HEK293 (cell line): ENCODE measurements at regions not wholly inside any gene's neighbourhood (a gene's known extent, or its start where the extent isn't known, plus 50 kb on each side); places are given as distances from the start of the nearest gene placed in this dataset.
A peak's percentile ranks its signal among the peaks of the same experiment; 100 is the strongest.

Experiments used
- CTCF ChIA-PET: fragments of 350-600 bp; formaldehyde crosslinking; extraction: SDS; loops from one replicate; lab custom pipeline; 2021; ENCODE audit warnings: antibody characterized with exemption; lab: Yijun Ruan, JAX
- POLR2A ChIA-PET: fragments of 300-600 bp; formaldehyde crosslinking; extraction: SDS; loops from one replicate; lab custom pipeline; 2020; ENCODE audit warnings: antibody characterized with exemption, inconsistent platforms; lab: Yijun Ruan, JAX
- H3K27ac ChIP-seq: fragments of 200-500 bp; sonication (Bioruptor generic); 2 replicates; pipeline ENCODE4 v1.5.1; 2014; ENCODE audit warnings: low read depth, low read length, control low read depth, inconsistent platforms; ENCODE audit errors: extremely low read depth
- H3K36me3 ChIP-seq, 2 experiments: fragments of 200-500 bp in 1 of 2; sonication (Bioruptor generic) in 1 of 2; 1 replicate in 1 of 2; 2 replicates in 1 of 2; pipeline ENCODE4 v1.5.1; 2014 to 2017; ENCODE audit warnings: inconsistent platforms in 2 of 2, low read length in 2 of 2; ENCODE audit not compliant: control insufficient read depth in 2 of 2, insufficient read depth in 1 of 2
- H3K4me1 ChIP-seq: fragments of 200-500 bp; sonication (Bioruptor generic); 2 replicates; pipeline ENCODE4 v1.5.1; 2014; ENCODE audit warnings: mild to moderate bottlenecking, low read length, inconsistent platforms; ENCODE audit not compliant: control insufficient read depth, insufficient read depth
- H3K4me3 ChIP-seq: 2 replicates; pipeline ENCODE4 v1.5.1; 2011; ENCODE audit warnings: low read depth, mild to moderate bottlenecking, control low read depth, low read length, moderate library complexity
- H3K9me3 ChIP-seq: fragments of 200-500 bp; sonication (Bioruptor generic); 2 replicates; pipeline ENCODE4 v1.5.1; 2014; ENCODE audit warnings: low read depth, low read length, inconsistent platforms; ENCODE audit not compliant: control insufficient read depth, insufficient read depth
- MZF1 ChIP-seq: fragments of 450-650 bp; formaldehyde crosslinking; IDR thresholded peaks from 2 replicates; pipeline ENCODE4 v1.5.1; 2017; ENCODE audit warnings: missing biosample characterization, missing genetic modification characterization, borderline replicate concordance
- SP2 ChIP-seq: fragments of 450-650 bp; formaldehyde crosslinking; IDR thresholded peaks from 2 replicates; pipeline ENCODE4 v1.5.1; 2016; ENCODE audit warnings: missing biosample characterization, missing genetic modification characterization
- TCF7L2 ChIP-seq: IDR thresholded peaks from 2 replicates; pipeline ENCODE4 v1.6.1; 2011; ENCODE audit warnings: low read depth, mild to moderate bottlenecking, inconsistent platforms, low read length, moderate library complexity, borderline replicate concordance
- YY2 ChIP-seq: fragments of 450-650 bp; formaldehyde crosslinking; IDR thresholded peaks from 2 replicates; pipeline ENCODE4 v1.5.1; 2016; ENCODE audit warnings: missing biosample characterization, missing genetic modification characterization
- ZEB2 ChIP-seq: fragments of 450-650 bp; formaldehyde crosslinking; IDR thresholded peaks from 2 replicates; pipeline ENCODE4 v1.5.1; 2016; ENCODE audit warnings: missing biosample characterization, missing genetic modification characterization
- ZNF2 ChIP-seq: fragments of 450-650 bp; formaldehyde crosslinking; IDR thresholded peaks from 2 replicates; pipeline ENCODE4 v1.5.1; 2016; ENCODE audit warnings: missing biosample characterization, missing genetic modification characterization
- ZNF280C ChIP-seq: fragments of 450-650 bp; formaldehyde crosslinking; IDR thresholded peaks from 2 replicates; pipeline ENCODE4 v1.5.1; 2016; ENCODE audit warnings: missing biosample characterization, missing genetic modification characterization
- ZNF302 ChIP-seq: fragments of 450-650 bp; formaldehyde crosslinking; IDR thresholded peaks from 2 replicates; pipeline ENCODE4 v1.5.1; 2016; ENCODE audit warnings: missing biosample characterization, missing genetic modification characterization, low read depth
- ZNF341 ChIP-seq: fragments of 450-650 bp; formaldehyde crosslinking; IDR thresholded peaks from 2 replicates; pipeline ENCODE4; 2016; ENCODE audit warnings: low read depth, missing biosample characterization, missing genetic modification characterization
- ZNF366 ChIP-seq: fragments of 450-650 bp; formaldehyde crosslinking; conservative IDR thresholded peaks from 2 replicates; pipeline ENCODE4 v1.5.1; 2016; ENCODE audit warnings: missing biosample characterization, missing genetic modification characterization
- ZNF544 ChIP-seq: fragments of 450-650 bp; formaldehyde crosslinking; IDR thresholded peaks from 2 replicates; pipeline ENCODE4 v1.5.0; 2017; ENCODE audit warnings: missing biosample characterization, missing genetic modification characterization
- ZNF549 ChIP-seq: fragments of 450-650 bp; IDR thresholded peaks from 2 replicates; pipeline ENCODE4 v1.5.1; 2018; ENCODE audit warnings: missing biosample characterization, missing genetic modification characterization, mild to moderate bottlenecking, inconsistent platforms, moderate library complexity
- ZNF629 ChIP-seq: fragments of 450-650 bp; formaldehyde crosslinking; IDR thresholded peaks from 2 replicates; pipeline ENCODE4 v1.5.1; 2017; ENCODE audit warnings: missing biosample characterization, missing genetic modification characterization
- ZNF658 ChIP-seq: fragments of 450-650 bp; formaldehyde crosslinking; IDR thresholded peaks from 2 replicates; pipeline ENCODE4; 2016; ENCODE audit warnings: missing biosample characterization, missing genetic modification characterization
- ZNF660 ChIP-seq: fragments of 450-650 bp; IDR thresholded peaks from 2 replicates; pipeline ENCODE4 v1.5.1; 2018; ENCODE audit warnings: missing biosample characterization, mild to moderate bottlenecking, missing genetic modification characterization
- ZNF701 ChIP-seq: fragments of 450-650 bp; formaldehyde crosslinking; IDR thresholded peaks from 2 replicates; pipeline ENCODE4 v1.5.1; 2016; ENCODE audit warnings: missing biosample characterization, missing genetic modification characterization
- ZNF76 ChIP-seq: fragments of 450-650 bp; formaldehyde crosslinking; IDR thresholded peaks from 2 replicates; pipeline ENCODE4; 2016; ENCODE audit warnings: low read depth, missing biosample characterization, missing genetic modification characterization, borderline replicate concordance
- ZNF768 ChIP-seq: fragments of 450-650 bp; formaldehyde crosslinking; IDR thresholded peaks from 2 replicates; pipeline ENCODE4 v1.5.1; 2018; ENCODE audit warnings: missing biosample characterization, mild to moderate bottlenecking, missing genetic modification characterization
- TF ChIP-seq, protein P1 (sequence below): fragments of 450-650 bp; formaldehyde crosslinking; IDR thresholded peaks from 2 replicates; pipeline ENCODE4 v1.5.1; 2016; ENCODE audit warnings: missing biosample characterization, missing genetic modification characterization
- TF ChIP-seq, protein P2 (sequence below): fragments of 450-650 bp; formaldehyde crosslinking; IDR thresholded peaks from 2 replicates; pipeline ENCODE4 v1.5.1; 2017; ENCODE audit warnings: missing biosample characterization, missing genetic modification characterization
- TF ChIP-seq, protein P3 (sequence below): fragments of 450-650 bp; formaldehyde crosslinking; IDR thresholded peaks from 2 replicates; pipeline ENCODE4 v1.5.1; 2016; ENCODE audit warnings: missing biosample characterization, missing genetic modification characterization
- TF ChIP-seq, protein P4 (sequence below): fragments of 450-650 bp; formaldehyde crosslinking; IDR thresholded peaks from 2 replicates; pipeline ENCODE4 v1.5.1; 2017; ENCODE audit warnings: missing biosample characterization, missing genetic modification characterization

GRCh38 chr1:108051631-108052377, 86.8 kb upstream of the VAV3 start (continued):
- TF ChIP-seq, protein P1, sequence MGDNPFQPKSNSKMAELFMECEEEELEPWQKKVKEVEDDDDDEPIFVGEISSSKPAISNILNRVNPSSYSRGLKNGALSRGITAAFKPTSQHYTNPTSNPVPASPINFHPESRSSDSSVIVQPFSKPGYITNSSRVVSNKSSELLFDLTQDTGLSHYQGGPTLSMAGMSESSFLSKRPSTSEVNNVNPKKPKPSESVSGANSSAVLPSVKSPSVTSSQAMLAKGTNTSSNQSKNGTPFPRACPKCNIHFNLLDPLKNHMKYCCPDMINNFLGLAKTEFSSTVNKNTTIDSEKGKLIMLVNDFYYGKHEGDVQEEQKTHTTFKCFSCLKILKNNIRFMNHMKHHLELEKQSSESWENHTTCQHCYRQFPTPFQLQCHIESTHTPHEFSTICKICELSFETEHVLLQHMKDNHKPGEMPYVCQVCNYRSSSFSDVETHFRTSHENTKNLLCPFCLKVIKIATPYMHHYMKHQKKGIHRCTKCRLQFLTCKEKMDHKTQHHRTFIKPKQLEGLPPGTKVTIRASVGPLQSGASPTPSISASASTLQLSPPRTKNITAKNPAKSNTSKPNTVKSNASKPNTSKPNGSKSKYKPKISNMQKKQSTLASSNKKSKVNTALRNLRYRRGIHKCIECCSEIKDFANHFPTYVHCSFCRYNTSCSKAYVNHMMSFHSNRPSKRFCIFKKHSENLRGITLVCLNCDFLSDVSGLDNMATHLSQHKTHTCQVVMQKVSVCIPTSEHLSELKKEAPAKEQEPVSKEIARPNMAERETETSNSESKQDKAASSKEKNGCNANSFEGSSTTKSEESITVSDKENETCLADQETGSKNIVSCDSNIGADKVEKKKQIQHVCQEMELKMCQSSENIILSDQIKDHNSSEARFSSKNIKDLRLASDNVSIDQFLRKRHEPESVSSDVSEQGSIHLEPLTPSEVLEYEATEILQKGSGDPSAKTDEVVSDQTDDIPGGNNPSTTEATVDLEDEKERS (tag by site-specific recombination), result no peak
- TF ChIP-seq TCF7L2 (peak; percentile 66; the same call in 1 of the 2 replicates), ZNF768 (tag by site-specific recombination) (no peak)

GRCh38 chr1:108050911-108051629, 86.1 kb upstream of the VAV3 start:
- Histone ChIP-seq H3K36me3 (no peaks in the 10 kb centered on the region), H3K4me3 (no peak overlapping the region), H3K9me3 (no peaks in the 10 kb centered on the region)
- ChIA-PET CTCF (no interaction called here), POLR2A (no interaction called here)
- TF ChIP-seq ZNF302, result no peak
- TF ChIP-seq, protein P2, sequence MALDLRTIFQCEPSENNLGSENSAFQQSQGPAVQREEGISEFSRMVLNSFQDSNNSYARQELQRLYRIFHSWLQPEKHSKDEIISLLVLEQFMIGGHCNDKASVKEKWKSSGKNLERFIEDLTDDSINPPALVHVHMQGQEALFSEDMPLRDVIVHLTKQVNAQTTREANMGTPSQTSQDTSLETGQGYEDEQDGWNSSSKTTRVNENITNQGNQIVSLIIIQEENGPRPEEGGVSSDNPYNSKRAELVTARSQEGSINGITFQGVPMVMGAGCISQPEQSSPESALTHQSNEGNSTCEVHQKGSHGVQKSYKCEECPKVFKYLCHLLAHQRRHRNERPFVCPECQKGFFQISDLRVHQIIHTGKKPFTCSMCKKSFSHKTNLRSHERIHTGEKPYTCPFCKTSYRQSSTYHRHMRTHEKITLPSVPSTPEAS (tag by site-specific recombination), result no peak
- TF ChIP-seq YY2 (tag by site-specific recombination), result no peak
- TF ChIP-seq SP2 (tag by site-specific recombination), result no peak
- TF ChIP-seq, protein P3, sequence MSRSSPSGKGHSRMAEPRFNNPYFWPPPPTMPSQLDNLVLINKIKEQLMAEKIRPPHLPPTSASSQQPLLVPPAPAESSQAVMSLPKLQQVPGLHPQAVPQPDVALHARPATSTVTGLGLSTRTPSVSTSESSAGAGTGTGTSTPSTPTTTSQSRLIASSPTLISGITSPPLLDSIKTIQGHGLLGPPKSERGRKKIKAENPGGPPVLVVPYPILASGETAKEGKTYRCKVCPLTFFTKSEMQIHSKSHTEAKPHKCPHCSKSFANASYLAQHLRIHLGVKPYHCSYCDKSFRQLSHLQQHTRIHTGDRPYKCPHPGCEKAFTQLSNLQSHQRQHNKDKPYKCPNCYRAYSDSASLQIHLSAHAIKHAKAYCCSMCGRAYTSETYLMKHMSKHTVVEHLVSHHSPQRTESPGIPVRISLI (tag by site-specific recombination), result no peak
- TF ChIP-seq, protein P4, sequence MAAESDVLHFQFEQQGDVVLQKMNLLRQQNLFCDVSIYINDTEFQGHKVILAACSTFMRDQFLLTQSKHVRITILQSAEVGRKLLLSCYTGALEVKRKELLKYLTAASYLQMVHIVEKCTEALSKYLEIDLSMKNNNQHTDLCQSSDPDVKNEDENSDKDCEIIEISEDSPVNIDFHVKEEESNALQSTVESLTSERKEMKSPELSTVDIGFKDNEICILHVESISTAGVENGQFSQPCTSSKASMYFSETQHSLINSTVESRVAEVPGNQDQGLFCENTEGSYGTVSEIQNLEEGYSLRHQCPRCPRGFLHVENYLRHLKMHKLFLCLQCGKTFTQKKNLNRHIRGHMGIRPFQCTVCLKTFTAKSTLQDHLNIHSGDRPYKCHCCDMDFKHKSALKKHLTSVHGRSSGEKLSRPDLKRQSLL (tag by site-specific recombination), result no peak
- no peak for TF ChIP-seq ZNF366 (tag by site-specific recombination)
- no peak for TF ChIP-seq ZNF544 (tag by site-specific recombination)
- no peak for TF ChIP-seq ZNF660
- TF ChIP-seq ZNF280C (tag by site-specific recombination), result no peak
- TF ChIP-seq ZNF76 (tag by site-specific recombination), result no peak
- no peak for TF ChIP-seq ZNF629 (tag by site-specific recombination)
- no peak for TF ChIP-seq ZEB2
- no peak for TF ChIP-seq ZNF549 (tag by site-specific recombination)
- TF ChIP-seq ZNF2 (tag by site-specific recombination), result no peak
- TF ChIP-seq MZF1 (tag by site-specific recombination), result no peak
- no peak for TF ChIP-seq ZNF658 (tag by site-specific recombination)
- no peak for TF ChIP-seq ZNF341
- no peak for TF ChIP-seq ZNF701
- TF ChIP-seq, all 188 proteins: peak for 0
- Histone ChIP-seq H3K27ac (no peak overlapping the region), H3K4me1 (peaks cover 5% of the 10 kb centered on the region)
